ENCODE measurements at regions not wholly inside any gene's neighbourhood (a gene's known extent, or its start where the extent isn't known, plus 50 kb on each side); places are given as distances from the start of the nearest gene placed in this dataset.

DNA sequence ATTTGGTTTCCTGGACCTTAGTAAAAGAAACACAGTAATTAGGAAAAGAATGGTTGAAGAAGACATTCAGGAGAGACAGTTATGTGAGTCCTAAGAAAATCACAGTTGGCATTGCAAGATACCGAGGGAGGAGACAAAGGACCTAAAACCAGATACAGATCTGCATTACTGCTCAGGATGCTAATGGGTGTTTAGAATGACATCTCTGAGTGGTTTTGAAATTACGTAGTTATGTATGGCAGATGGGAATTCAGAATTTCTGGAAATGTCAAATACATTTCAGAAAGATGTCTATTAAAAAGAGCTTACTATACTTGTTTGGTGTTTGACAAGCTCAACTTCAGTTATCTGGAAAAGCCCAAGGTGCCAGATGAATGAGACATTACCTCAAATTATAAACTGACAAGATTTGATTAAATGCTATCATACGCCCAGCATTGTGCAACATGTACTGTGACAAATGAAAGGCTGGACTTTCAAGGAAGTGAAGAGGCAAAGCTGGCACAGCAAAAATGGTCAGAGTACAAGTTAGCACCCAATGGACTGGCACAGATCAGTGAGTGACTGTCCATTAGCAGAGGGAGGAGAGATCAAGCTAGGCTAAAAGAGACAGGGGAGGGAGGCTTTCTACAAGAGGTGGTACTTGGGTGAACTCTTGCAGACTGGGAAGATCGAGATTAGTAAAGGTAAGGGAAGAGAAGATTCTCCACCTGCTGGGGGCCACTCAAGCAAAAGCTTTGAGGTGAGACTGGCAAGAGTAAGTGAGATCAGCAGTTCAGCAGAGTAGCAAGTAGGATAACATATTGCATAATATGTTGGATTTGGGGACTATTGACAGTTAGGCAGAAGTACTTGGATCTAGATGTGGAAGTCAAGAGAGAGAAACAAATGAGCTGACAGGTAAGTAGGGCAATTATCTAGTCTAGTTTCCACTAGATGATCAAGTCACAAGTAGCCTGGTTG, 168.9 kb downstream of the CYRIA start:
- no peak for DNase-seq (ENCODE audit: low spot score)

- no peak for DNase-seq (ENCODE audit: low spot score)
Measured at GRCh38 chr2:16495509-16496208, 170.0 kb downstream of the CYRIA start.

GRCh38 chr2:16494836-16495508, 170.7 kb downstream of the CYRIA start:
- DNase-seq (ENCODE audit: low spot score), result no peak

GRCh38 chr2:16493788-16494187, 171.8 kb downstream of the CYRIA start:
- no peak for DNase-seq (ENCODE audit: low spot score)

DNA sequence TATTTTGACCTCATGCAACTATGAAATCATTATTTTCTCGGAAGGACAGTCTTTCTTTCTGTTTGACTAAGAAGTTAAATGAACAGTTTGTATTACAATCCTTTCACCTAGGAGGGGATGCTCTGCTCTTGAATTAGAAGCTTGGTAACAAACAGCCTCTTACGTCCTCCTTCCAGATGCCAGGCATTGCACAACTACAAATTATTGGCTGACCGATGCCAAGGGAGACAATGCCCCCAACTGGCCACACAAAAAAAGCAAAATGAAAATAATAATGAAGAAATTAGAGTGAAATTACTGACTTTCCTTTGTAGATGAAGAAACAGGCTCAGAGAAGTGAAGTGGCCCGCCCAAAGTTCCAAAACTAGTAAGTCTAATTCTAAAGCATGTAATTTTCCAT, 177.9 kb downstream of the CYRIA start:
- DNase-seq (ENCODE audit: low spot score), result no peak

- no peak for DNase-seq (ENCODE audit: low spot score)
Measured at GRCh38 chr2:16485251-16485650, 180.4 kb downstream of the CYRIA start.

DNA sequence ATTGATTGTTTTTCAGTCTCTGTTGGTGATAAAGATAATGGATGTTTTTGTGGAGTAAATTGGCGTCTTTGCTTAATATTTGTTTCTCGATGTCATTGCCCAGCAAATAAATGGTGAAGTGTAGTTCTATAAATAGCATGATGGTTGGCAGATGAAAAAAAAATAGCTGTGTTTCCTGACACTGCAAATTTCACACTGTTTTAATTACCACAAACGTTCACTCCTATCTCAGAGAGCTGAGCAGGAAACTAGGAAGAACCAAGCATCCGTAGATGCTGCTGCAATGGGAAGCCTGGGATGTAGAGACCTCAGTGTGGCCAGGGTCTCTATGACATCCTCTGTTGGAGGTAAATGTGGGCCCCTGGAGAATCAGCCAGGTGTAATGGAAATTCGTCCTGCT, 183.2 kb downstream of the CYRIA start:
- DNase-seq (ENCODE audit: low spot score), result no peak

GRCh38 chr2:16481351-16481750, 184.3 kb downstream of the CYRIA start:
- DNase-seq (ENCODE audit: low spot score), result no peak

DNA sequence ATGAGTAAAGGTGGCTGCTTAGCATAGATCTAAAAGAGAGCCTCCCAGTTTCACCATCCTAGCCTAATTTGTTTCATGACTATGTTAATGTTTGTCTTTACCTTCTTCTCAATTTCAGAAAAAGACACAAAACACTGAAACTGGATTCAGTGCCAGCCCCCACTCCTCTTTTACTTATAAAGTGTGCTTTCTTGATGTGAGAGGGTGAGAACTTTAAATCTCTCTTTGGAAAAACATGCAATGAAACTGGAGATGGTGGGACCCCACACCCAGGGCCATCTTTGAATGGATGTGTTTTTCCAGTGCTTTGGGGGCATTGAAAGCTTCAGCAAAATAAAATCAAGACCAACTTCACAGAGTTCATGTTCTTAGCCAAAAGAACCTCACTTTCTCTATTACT, 185.9 kb downstream of the CYRIA start:
- no peak for DNase-seq (ENCODE audit: low spot score)

- no peak for DNase-seq (ENCODE audit: low spot score)
Measured at GRCh38 chr2:16478434-16479210, 187.0 kb downstream of the CYRIA start.

DNA sequence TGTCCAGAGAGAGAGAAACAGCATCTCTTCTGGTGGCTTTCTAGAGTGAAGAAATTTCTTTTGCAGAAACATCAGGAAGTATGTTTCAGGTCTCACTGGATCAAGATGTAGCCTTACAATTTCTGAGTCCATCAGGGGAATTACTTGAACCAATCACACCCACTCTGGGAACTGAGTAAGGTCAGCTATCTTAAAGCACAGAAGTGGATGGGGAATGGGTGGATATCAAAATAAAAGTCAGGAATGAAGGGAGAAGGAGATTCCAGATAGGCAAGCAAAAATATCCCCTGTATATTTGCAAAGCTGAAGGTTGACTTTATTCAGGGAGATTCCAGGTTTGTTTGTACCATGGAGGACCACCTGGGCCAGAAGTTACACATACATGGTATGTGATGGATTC, 188.0 kb downstream of the CYRIA start:
- DNase-seq (ENCODE audit: low spot score), result no peak

DNA sequence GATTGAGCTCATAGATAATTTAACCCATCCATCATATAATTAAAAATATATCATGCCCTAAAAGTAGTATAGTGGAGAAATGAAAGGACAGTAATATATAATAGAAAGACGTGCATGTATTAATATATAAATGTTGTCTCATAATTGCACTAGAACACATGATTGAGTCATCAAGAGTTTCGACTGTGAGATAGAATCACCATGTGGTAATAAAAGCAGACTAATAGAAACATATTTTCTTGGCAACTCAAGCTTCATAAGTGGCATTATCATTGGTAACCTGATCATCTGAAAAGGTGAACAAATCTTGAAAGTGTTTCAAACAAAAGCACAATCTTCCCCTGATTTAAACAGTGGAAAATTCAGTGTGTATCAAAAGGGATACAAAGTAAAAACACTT, 188.8 kb downstream of the CYRIA start:
- no peak for DNase-seq (ENCODE audit: low spot score)

- DNase-seq (ENCODE audit: low spot score), result no peak
Measured at GRCh38 chr2:16475986-16476567, 189.6 kb downstream of the CYRIA start.

DNA sequence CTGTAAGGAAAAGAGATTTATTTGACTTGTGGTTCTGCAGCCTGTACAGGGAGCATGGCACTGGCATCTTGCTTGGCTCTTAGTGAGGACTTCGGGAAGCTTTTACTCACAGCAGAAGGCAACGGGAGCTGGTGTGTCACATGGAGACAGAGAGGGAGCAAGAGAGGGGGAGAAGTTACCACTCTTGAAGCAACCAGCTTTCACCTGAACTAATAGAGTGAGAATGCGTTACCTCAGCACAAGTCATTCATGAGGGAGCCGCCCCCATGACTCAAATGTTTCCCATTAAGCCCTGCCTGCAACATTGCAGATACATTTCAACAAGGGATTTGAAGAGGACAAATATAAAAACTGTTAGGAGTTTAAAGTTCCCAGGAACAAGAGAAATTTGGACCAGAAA, 190.0 kb downstream of the CYRIA start:
- no peak for DNase-seq (ENCODE audit: low spot score)

GRCh38 chr2:16473575-16473974, 192.1 kb downstream of the CYRIA start:
- DNase-seq (ENCODE audit: low spot score), result no peak

GRCh38 chr2:16470936-16471490, 194.6 kb downstream of the CYRIA start:
- DNase-seq (ENCODE audit: low spot score), result no peak

DNA sequence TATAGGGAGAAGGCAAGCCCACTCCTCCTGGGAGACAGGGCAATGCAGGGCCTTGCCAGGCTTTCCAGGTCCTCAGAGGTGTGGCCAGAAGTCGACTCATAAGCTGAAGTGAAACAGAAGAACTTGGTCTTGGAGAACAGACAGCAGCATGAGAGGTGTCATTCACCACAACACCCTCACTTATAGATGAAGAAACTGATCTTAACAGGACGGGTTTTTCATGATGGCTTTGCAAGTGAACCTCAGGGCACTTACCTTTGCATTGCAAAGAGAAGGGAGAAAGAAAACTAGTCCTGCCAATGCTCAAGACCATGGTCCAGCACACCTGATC, 198.8 kb downstream of the CYRIA start:
- no peak for DNase-seq (ENCODE audit: low spot score)

DNA sequence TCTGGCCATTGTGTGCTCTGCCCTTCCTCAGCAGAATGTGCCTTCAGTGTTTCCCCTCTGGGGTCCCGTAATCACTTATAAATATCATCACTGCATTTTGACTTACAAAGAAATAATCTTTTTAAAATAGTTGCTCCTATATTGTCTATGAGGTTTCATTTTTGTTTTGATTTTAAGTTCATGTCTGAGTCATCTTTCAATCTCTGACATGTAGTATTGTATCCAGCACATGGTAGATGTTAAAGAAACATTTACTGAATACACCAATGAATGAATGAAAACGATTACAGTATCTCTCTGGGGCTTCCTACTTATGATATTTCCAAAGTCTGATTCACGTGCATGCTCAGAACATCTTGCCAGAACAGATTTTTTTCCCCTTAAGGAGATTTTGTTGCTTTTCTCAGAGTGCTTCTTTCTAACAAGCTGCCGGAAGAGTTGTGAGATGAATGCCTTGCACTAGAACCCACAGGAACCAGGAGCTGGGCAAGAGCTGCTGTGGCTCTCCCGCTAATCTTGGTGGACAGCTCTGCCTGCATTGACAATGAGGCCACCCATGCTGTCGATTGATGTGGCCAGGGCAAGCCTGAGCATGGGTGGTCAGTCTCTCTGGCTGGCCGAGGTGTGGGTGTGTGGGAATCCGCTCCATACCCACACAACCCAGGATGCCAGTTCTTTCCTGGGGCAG, 199.4 kb downstream of the CYRIA start:
- DNase-seq (ENCODE audit: low spot score), result no peak

DNA sequence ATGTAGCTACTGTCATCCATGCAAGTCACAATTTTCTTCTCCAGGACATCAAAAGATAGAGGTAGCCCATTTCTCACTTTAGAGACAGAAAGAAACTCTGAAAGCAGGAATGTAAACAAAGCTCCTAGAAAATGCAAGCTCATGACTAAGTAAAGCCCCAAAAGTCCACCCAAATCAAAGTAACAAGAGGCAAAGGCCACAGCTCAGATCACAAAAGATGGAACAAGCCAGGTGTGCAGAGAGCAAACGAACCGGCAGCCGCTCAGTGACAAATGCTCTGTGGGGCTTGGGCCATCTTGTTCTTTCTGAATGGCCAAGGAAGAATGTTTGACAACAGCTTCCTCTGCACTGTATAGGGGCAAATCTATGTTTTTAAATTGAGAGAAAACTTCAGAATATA, 201.0 kb downstream of the CYRIA start:
- DNase-seq (ENCODE audit: low spot score), result no peak

DNA sequence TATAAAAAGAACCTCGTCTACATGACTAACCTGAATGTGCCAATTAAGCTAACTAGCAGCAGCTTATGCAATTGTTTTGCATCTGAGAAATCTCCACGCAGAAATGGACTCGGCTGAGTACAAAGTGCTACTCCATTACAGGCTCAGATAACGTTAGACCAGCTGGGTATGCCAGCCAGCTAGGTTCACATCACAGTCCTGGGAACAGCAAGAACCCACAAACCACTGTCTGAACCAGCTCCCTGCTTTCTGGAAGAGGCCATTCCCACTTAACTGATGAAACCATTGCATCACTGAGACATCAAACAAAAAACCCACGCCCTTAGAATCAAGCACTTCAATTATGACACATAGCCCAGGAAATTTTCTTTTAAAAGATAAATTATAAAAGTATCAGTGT, 202.7 kb downstream of the CYRIA start:
- DNase-seq (ENCODE audit: low spot score), result no peak

- no peak for DNase-seq (ENCODE audit: low spot score)
Measured at GRCh38 chr2:16461672-16462071, 204.0 kb downstream of the CYRIA start.
